GM18907 (cell line): ENCODE measurements at regions not wholly inside any gene's neighbourhood (a gene's known extent, or its start where the extent isn't known, plus 50 kb on each side); places are given as distances from the start of the nearest gene placed in this dataset.
"Not testable (repeated sequence)": the region's sequence is repeated elsewhere in the genome, so short reads cannot be mapped to it uniquely, and the experiment has no call there.

Source experiments
- ATAC-seq: cut with Tn5 transposase; IDR thresholded peaks from one replicate; pipeline ENCODE4 v1.9.1; 2021; ENCODE audit warnings: mild to moderate bottlenecking, moderate library complexity; ENCODE audit not compliant: unreplicated experiment

GRCh38 chr5:89694026-89694550 lies 715.5 kb downstream of the CETN3 start:
- ATAC-seq: no peak

GRCh38 chr5:89690331-89690730 lies 719.2 kb downstream of the CETN3 start:
- ATAC-seq: no peak

- ATAC-seq: no peak
Measured at GRCh38 chr5:89686081-89686765, 723.3 kb downstream of the CETN3 start.

GRCh38 chr5:89676634-89677033 lies 732.9 kb downstream of the CETN3 start:
- no peak for ATAC-seq

GRCh38 chr5:89673019-89673418 lies 736.5 kb downstream of the CETN3 start:
- no peak for ATAC-seq

GRCh38 chr5:89668821-89669220 lies 740.7 kb downstream of the CETN3 start:
- ATAC-seq: no peak

GRCh38 chr5:89662499-89662898 lies 747.1 kb downstream of the CETN3 start:
- ATAC-seq: no peak

- ATAC-seq: no peak
Measured at GRCh38 chr5:89638871-89639270, 755.9 kb upstream of the MEF2C start.

GRCh38 chr5:89634176-89634575 lies 751.2 kb upstream of the MEF2C start:
- ATAC-seq: not testable (repeated sequence)

- ATAC-seq: not testable (repeated sequence)
Measured at GRCh38 chr5:89630064-89630463, 747.1 kb upstream of the MEF2C start.

- no peak for ATAC-seq
Measured at GRCh38 chr5:89628876-89629635, 746.1 kb upstream of the MEF2C start.

- no peak for ATAC-seq
Measured at GRCh38 chr5:89615839-89616518, 733.0 kb upstream of the MEF2C start.

- ATAC-seq: peak; percentile 99
Measured at GRCh38 chr5:89613222-89613956, 730.4 kb upstream of the MEF2C start.

- no peak for ATAC-seq
Measured at GRCh38 chr5:89606939-89607534, 724.1 kb upstream of the MEF2C start.

- ATAC-seq: no peak
Measured at GRCh38 chr5:89604342-89604741, 721.4 kb upstream of the MEF2C start.

- ATAC-seq: no peak
Measured at GRCh38 chr5:89601880-89602279, 718.9 kb upstream of the MEF2C start.

- ATAC-seq: no peak
Measured at GRCh38 chr5:89597878-89598277, 714.9 kb upstream of the MEF2C start.

- no peak for ATAC-seq
Measured at GRCh38 chr5:89596821-89597220, 713.8 kb upstream of the MEF2C start.

GRCh38 chr5:89595056-89595455 lies 712.1 kb upstream of the MEF2C start:
- no peak for ATAC-seq

GRCh38 chr5:89584339-89584956 lies 701.5 kb upstream of the MEF2C start:
- no peak for ATAC-seq
